Panc1 (cell line): ENCODE measurements at regions not wholly inside any gene's neighbourhood (a gene's known extent, or its start where the extent isn't known, plus 50 kb on each side); places are given as distances from the start of the nearest gene placed in this dataset.

Source experiments
- ATAC-seq: fragments of 200-7000 bp; cut with Tn5 transposase; 2 replicates; pipeline ENCODE4 v1.9.1; 2020; ENCODE audit warnings: mild to moderate bottlenecking, moderate library complexity
- BruUV-seq: library from RNA; stranded (reverse); fragments of 400-500 nt; replicated peaks from 2 replicates; lab custom pipeline; 2021; lab: Mats Ljungman, UMichigan
- CTCF ChIA-PET: fragments of 300-600 bp; sonication (Branson Sonifier 250); formaldehyde crosslinking; loops from one replicate; lab custom pipeline; 2022; ENCODE audit warnings: antibody characterized with exemption; lab: Charles Lee
- POLR2A ChIA-PET: fragments of 300-600 bp; sonication (Branson Sonifier 250); formaldehyde crosslinking; loops from one replicate; lab custom pipeline; 2022; ENCODE audit warnings: antibody characterized with exemption; lab: Charles Lee
- DNase-seq: peaks from one replicate; pipeline ENCODE4 v3.0.0-alpha.2; 2010; ENCODE audit warnings: low read depth, low spot score
- H3K27ac ChIP-seq: 2 replicates; pipeline ENCODE4 v1.5.1; 2011; ENCODE audit warnings: mild to moderate bottlenecking, low read length, inconsistent platforms
- H3K27me3 ChIP-seq: fragments of 200-500 bp; sonication (Bioruptor generic); 2 replicates; pipeline ENCODE4 v1.6.0; 2014; ENCODE audit warnings: low read length, inconsistent platforms; ENCODE audit not compliant: control insufficient read depth, insufficient read depth
- H3K36me3 ChIP-seq: fragments of 200-500 bp; sonication (Bioruptor generic); 2 replicates; pipeline ENCODE4 v1.5.1; 2014; ENCODE audit warnings: inconsistent platforms, mild to moderate bottlenecking, low read length, moderate library complexity; ENCODE audit not compliant: control insufficient read depth, insufficient read depth
- H3K4me1 ChIP-seq: 2 replicates; pipeline ENCODE4 v1.5.1; 2011; ENCODE audit warnings: inconsistent platforms, mild to moderate bottlenecking, low read length, moderate library complexity; ENCODE audit not compliant: control insufficient read depth, insufficient read depth
- H3K4me3 ChIP-seq, 2 experiments: 2 replicates each; pipeline ENCODE4 v1.5.1; 2011 to 2012; ENCODE audit warnings: low read depth in 2 of 2, low read length in 2 of 2, mild to moderate bottlenecking in 2 of 2, inconsistent platforms in 1 of 2, moderate library complexity in 1 of 2
- H3K9me3 ChIP-seq: fragments of 200-500 bp; sonication (Bioruptor generic); 2 replicates; pipeline ENCODE4 v1.5.1; 2014; ENCODE audit warnings: low read depth, mild to moderate bottlenecking, inconsistent platforms, low read length, moderate library complexity; ENCODE audit not compliant: control insufficient read depth, insufficient read depth
- POLR2AphosphoS5 ChIP-seq: IDR thresholded peaks from 2 replicates; pipeline ENCODE4 v1.6.1; 2012; ENCODE audit warnings: mild to moderate bottlenecking, low read depth, low read length, moderate library complexity
- SIN3A ChIP-seq: IDR thresholded peaks from 2 replicates; pipeline ENCODE4 v1.6.1; 2012; ENCODE audit warnings: low read depth, mild to moderate bottlenecking, low read length, moderate library complexity, borderline replicate concordance; ENCODE audit not compliant: insufficient read depth
- TCF7L2 ChIP-seq: IDR thresholded peaks from 2 replicates; pipeline ENCODE4 v1.6.1; 2011; ENCODE audit warnings: mild to moderate bottlenecking, low read depth, low read length, inconsistent platforms
- in situ Hi-C: cut with HindIII; loops from 2 replicates; pipeline ENCODE4 v1.10.0; 2016; ENCODE audit warnings: low sequenced_read_pairs, low pct_unique_long_range_greater_than_20kb
- intact Hi-C: fragments of 100-400 bp; cut with micrococcal nuclease; formaldehyde crosslinking; loops from one replicate; pipeline ENCODE4 v1.10.0; 2022; ENCODE audit not compliant: unreplicated experiment
- TF ChIP-seq, protein P1 (sequence below): fragments of 450-650 bp; IDR thresholded peaks from 2 replicates; pipeline ENCODE4 v1.5.1; 2017; ENCODE audit warnings: mild to moderate bottlenecking
- TF ChIP-seq, protein P2 (sequence below), 2 experiments: IDR thresholded peaks; 2 replicates each; pipeline ENCODE4 v1.6.1; 2011 to 2012; ENCODE audit warnings: low read depth in 2 of 2, control low read depth in 1 of 2, low read length in 1 of 2, mild to moderate bottlenecking in 1 of 2, moderate library complexity in 1 of 2; ENCODE audit not compliant: insufficient read depth in 1 of 2

GRCh38 chr2:16112251-16112971, 172.1 kb downstream of the MYCN start:
- no peaks in the 10 kb centered on the region for H3K9me3 ChIP-seq
- in situ Hi-C loops (no loop called here), intact Hi-C loops (no loop called here)
- H3K36me3 ChIP-seq = no peaks in the 10 kb centered on the region
- CTCF ChIA-PET = no interaction called here
- ATAC-seq (no peak), DNase-seq (no peak)
- TF ChIP-seq, protein P1, sequence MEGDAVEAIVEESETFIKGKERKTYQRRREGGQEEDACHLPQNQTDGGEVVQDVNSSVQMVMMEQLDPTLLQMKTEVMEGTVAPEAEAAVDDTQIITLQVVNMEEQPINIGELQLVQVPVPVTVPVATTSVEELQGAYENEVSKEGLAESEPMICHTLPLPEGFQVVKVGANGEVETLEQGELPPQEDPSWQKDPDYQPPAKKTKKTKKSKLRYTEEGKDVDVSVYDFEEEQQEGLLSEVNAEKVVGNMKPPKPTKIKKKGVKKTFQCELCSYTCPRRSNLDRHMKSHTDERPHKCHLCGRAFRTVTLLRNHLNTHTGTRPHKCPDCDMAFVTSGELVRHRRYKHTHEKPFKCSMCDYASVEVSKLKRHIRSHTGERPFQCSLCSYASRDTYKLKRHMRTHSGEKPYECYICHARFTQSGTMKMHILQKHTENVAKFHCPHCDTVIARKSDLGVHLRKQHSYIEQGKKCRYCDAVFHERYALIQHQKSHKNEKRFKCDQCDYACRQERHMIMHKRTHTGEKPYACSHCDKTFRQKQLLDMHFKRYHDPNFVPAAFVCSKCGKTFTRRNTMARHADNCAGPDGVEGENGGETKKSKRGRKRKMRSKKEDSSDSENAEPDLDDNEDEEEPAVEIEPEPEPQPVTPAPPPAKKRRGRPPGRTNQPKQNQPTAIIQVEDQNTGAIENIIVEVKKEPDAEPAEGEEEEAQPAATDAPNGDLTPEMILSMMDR = no peak
- H3K27me3 ChIP-seq = no peaks in the 10 kb centered on the region
- no peak overlapping the region for H3K4me3 ChIP-seq
- POLR2A ChIA-PET = no interaction called here
- BruUV-seq = no TSS peak
- no peak overlapping the region for H3K27ac ChIP-seq
- no peaks in the 10 kb centered on the region for H3K4me1 ChIP-seq

DNA sequence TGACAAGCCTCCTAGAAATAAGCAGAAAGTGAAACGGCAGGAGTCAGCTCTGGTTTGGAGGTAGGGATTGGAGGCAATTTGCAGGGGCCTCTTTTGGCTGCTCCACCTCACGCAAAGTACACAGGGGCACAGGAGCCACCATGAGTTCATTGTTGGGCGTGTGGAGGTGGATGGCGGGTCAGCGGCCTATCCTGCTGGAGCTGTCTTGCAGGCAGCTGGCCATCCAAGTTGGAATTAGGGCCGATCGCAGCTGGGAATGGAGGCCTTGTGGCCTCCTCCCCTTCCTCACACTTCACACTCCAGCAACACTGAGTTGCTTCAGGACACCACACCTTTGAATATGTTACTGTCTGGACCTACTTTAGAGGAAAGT, 171.5 kb downstream of the MYCN start:
- POLR2A ChIA-PET = no interaction called here
- intact Hi-C loops = no loop called here
- H3K9me3 ChIP-seq = no peaks in the 10 kb centered on the region

More for the DNA sequence above, 171.5 kb downstream of the MYCN start:
- ATAC-seq (no peak), DNase-seq (no peak)
- in situ Hi-C loops = no loop called here
- CTCF ChIA-PET = no interaction called here
- Histone ChIP-seq H3K4me1 (no peaks in the 10 kb centered on the region), H3K27me3 (no peaks in the 10 kb centered on the region), H3K27ac (no peak overlapping the region), H3K36me3 (no peaks in the 10 kb centered on the region), H3K4me3 (no peak overlapping the region)
- no TSS peak for BruUV-seq
- TF ChIP-seq, protein P1 = no peak
- TF ChIP-seq SIN3A (no peak), POLR2AphosphoS5 (no peak), TCF7L2 (no peak)
- TF ChIP-seq, protein P2, sequence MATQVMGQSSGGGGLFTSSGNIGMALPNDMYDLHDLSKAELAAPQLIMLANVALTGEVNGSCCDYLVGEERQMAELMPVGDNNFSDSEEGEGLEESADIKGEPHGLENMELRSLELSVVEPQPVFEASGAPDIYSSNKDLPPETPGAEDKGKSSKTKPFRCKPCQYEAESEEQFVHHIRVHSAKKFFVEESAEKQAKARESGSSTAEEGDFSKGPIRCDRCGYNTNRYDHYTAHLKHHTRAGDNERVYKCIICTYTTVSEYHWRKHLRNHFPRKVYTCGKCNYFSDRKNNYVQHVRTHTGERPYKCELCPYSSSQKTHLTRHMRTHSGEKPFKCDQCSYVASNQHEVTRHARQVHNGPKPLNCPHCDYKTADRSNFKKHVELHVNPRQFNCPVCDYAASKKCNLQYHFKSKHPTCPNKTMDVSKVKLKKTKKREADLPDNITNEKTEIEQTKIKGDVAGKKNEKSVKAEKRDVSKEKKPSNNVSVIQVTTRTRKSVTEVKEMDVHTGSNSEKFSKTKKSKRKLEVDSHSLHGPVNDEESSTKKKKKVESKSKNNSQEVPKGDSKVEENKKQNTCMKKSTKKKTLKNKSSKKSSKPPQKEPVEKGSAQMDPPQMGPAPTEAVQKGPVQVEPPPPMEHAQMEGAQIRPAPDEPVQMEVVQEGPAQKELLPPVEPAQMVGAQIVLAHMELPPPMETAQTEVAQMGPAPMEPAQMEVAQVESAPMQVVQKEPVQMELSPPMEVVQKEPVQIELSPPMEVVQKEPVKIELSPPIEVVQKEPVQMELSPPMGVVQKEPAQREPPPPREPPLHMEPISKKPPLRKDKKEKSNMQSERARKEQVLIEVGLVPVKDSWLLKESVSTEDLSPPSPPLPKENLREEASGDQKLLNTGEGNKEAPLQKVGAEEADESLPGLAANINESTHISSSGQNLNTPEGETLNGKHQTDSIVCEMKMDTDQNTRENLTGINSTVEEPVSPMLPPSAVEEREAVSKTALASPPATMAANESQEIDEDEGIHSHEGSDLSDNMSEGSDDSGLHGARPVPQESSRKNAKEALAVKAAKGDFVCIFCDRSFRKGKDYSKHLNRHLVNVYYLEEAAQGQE (IDR thresholded peaks at IDR 0.05; ENCODE audit: insufficient read depth in 1 of 2, low read depth in 2 of 2, low read length in 1 of 2) = no peak
